Fibroblast of villous mesenchyme (primary cell): ENCODE measurements at regions not wholly inside any gene's neighbourhood (a gene's known extent, or its start where the extent isn't known, plus 50 kb on each side); places are given as distances from the start of the nearest gene placed in this dataset.

Experiments
- DNase-seq: peaks from one replicate; pipeline ENCODE4 v3.0.0-alpha.2; 2010; ENCODE audit warnings: low read depth
- H3K4me3 ChIP-seq: 2 replicates; pipeline ENCODE4 v1.5.1; 2011; ENCODE audit warnings: low read depth, mild to moderate bottlenecking, low read length
- CTCF ChIP-seq: IDR thresholded peaks from 2 replicates; pipeline ENCODE4 v1.5.1; 2012; ENCODE audit warnings: low read depth, mild to moderate bottlenecking, low read length; ENCODE audit not compliant: insufficient read depth

GRCh38 chr17:77036136-77036840 lies 104.5 kb upstream of the SEC14L1 start:
- no peak overlapping the region for H3K4me3 ChIP-seq
- TF ChIP-seq CTCF: no peak
- DNase-seq: no peak

DNA sequence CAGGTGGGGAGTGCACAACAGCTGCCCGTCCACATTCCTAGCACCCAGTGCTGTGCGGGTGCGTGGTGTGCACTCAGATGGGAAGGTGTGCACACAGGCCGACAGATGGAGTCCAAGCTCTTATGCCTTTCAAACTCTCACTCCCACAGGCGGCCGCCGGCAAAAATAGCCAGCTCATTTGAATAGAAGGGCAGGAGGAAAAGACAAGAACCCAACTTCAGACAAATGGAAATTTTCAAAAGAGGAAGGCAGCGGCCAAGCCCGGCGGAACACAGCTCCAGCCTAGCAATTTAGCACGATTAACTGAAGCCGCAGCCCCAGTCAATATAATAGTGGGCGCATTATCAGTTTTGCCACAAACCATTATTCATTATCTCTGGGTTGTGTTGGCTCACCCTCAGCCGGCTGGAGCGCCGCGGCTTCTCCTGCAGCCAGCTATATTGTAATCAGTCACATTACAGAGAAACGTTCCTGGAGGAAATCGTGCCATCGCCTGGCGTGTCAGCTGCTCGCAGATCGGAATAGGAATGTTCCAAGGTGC lies 103.9 kb upstream of the SEC14L1 start:
- H3K4me3 ChIP-seq: no peak overlapping the region
- no peak for DNase-seq
- TF ChIP-seq CTCF: no peak

DNA sequence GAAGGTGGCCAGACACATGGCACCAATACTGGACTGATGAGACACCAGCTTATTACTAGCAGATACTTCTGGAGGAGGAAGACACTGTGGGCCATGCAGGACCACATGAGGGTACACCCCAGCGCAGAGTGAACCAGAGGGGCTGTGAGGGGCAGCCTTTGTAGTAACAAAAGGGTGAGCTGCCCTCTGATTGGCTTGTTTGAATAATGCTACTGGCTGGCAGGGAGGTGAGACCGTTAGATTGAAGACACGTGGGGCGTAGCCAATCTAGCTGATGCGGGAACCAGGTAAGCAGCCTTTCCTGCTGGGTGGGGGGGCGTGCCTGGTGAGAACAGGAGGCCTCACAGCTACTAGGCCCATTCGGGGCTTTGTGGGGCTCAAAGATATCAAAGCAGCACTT lies 102.8 kb upstream of the SEC14L1 start:
- DNase-seq: no peak
- no peak for TF ChIP-seq CTCF
- no peak overlapping the region for H3K4me3 ChIP-seq

- no peak for TF ChIP-seq CTCF
- DNase-seq: no peak
- no peak overlapping the region for H3K4me3 ChIP-seq
Measured at GRCh38 chr17:77038884-77039555, 101.7 kb upstream of the SEC14L1 start.

- DNase-seq: no peak
Measured at GRCh38 chr17:77042476-77043231, 98.1 kb upstream of the SEC14L1 start.

More at GRCh38 chr17:77042476-77043231, 98.1 kb upstream of the SEC14L1 start:
- no peak for TF ChIP-seq CTCF
- H3K4me3 ChIP-seq: no peak overlapping the region
